HG02885 (cell line): ENCODE measurements at regions not wholly inside any gene's neighbourhood (a gene's known extent, or its start where the extent isn't known, plus 50 kb on each side); places are given as distances from the start of the nearest gene placed in this dataset.
A peak's percentile ranks its signal among the peaks of the same experiment; 100 is the strongest.

Experiments
- ATAC-seq: cut with Tn5 transposase; IDR thresholded peaks from one replicate; pipeline ENCODE4 v1.9.1; 2021; ENCODE audit warnings: mild to moderate bottlenecking; ENCODE audit not compliant: unreplicated experiment, poor library complexity

DNA sequence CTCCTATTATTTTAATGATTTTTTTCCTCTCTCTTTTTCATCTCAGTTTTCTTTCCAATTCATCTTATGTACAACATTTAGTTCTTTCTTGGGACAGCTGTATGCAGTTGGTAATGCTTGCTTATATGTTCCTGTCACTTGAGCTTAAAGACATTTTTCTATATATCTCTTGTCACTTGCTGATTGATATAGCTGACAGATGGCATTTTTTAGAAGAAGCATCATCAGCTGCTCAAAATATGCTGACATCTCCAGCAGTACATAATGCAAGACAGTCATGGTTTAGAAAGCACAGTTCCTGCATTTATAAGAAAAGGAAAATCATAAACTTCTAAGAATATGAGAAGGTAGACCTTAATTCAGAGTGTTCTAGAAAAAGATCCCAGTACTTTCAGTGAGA lies 56.5 kb downstream of the DCAF8L1 start:
- no peak for ATAC-seq

- no peak for ATAC-seq
Observed at GRCh38 chrX:27924261-27924660, 57.0 kb downstream of the DCAF8L1 start.

DNA sequence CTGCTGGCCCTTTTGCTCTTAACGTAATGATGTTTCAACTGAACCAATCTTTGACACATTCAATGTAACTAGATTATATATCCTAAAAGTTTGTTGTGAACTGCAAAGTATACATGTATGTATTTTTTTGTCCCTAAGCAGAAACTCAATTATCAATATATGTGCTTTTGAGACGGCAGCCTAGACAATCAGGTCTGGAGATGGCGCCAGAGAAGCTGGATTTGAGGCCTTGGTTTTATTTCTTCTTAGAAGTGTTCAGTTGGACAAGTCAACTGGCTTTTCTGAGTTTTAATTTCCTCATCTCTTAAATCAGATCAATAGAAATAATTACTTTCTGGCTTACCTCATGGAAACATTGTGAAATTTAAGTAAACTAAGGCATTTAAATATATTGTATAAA lies 62.5 kb downstream of the DCAF8L1 start:
- no peak for ATAC-seq

GRCh38 chrX:27917713-27918500 lies 63.3 kb downstream of the DCAF8L1 start:
- ATAC-seq: no peak

GRCh38 chrX:27915617-27916016 lies 65.6 kb downstream of the DCAF8L1 start:
- ATAC-seq: peak; percentile 84

DNA sequence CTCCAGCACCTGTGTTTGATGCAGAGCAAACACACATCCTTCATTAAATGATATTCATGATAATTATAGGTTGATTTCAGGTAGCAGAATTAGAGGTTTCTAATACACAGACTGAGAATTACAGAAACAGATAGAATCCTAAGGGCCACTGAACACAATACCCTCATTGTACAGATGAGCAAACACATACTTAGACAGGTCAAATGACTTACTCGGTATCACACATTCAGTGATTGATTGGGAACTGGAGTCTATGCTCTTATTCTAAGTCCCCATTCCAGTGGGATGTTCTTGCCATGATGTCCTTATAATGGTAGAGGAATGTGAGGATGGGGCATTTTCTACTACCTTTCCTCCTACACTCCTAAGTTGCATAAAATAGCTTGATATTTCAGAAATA lies 70.8 kb downstream of the DCAF8L1 start:
- ATAC-seq: no peak

DNA sequence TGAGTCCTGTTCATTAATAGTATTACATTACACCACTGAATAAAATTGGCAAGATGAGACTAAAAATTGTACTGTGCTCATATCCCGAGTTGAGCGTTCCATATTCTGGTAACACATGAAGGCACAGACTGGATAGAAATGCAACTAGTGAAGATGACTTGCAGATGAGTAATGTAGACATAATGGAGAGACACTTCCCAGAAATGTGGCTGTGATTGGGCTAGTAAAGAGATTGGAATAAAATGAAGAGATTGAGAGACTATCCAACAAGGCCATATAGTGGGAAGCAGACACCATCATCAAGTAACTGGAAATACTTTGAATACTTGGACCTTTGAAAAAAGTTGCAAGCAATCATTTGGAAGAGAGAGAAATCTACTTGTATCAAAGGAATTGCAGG lies 77.3 kb downstream of the DCAF8L1 start:
- ATAC-seq: no peak

- ATAC-seq: no peak
Observed at GRCh38 chrX:27893871-27894270, 86.1 kb downstream of the MAGEB10 start.

- ATAC-seq: no peak
Observed at GRCh38 chrX:27893211-27893610, 85.4 kb downstream of the MAGEB10 start.

DNA sequence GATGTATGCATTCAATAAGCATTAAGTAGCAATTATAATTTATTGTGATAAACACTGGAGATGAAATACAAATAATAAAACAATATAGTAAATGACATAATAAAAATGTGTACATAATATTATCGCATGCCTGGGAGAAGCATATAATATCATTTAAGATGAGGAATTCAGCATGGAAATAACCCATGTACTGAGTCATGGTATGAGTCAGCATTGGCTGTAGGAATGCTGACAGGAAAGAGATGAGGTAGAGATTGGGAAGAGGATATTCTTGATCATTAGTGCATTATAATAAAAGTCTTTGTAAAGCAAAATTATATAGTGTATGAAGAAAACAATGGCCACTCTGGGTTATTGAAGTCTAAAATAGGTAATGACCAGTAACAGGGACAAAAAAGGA lies 82.8 kb downstream of the MAGEB10 start:
- ATAC-seq: no peak

GRCh38 chrX:27889878-27890277 lies 82.1 kb downstream of the MAGEB10 start:
- no peak for ATAC-seq

DNA sequence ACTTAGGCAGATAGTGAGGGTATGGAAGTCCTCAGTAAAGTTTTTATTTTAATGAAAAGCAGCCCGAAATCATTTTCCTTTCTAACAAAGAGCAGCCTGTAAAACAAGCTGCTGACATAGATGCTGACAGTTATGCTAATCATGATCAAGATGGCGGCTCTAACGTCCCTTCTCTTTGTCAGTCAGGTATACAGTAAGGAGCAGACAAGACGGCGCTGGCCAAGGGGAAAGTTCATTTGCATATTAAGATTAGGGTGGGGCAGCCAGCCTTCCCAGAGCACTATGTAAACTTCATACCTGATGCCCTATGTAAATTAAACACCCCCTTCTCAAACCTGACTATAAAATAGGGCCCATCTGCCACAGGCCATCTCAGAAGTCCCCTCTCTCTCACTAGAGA lies 76.9 kb downstream of the MAGEB10 start:
- ATAC-seq: peak; percentile 36

GRCh38 chrX:27883468-27884092 lies 75.8 kb downstream of the MAGEB10 start:
- ATAC-seq: peak; percentile 50

DNA sequence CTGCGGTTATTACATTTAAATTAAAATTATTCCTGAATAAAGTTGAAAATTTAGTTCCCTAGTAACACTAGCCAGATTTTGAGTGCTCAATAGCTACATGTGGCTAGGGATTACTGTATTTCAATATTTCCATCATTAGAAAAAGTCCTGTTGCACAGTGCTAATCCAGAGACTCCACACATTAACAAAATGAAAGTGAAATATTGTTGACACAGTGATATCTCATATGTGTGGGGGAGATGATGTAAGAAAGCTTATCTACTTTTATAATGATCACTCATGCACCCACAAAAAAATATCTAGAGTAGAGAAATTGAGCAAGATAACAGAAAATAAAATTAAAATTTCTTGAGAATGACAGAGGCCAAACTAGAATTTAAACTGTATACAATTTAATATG lies 74.9 kb downstream of the MAGEB10 start:
- ATAC-seq: no peak

DNA sequence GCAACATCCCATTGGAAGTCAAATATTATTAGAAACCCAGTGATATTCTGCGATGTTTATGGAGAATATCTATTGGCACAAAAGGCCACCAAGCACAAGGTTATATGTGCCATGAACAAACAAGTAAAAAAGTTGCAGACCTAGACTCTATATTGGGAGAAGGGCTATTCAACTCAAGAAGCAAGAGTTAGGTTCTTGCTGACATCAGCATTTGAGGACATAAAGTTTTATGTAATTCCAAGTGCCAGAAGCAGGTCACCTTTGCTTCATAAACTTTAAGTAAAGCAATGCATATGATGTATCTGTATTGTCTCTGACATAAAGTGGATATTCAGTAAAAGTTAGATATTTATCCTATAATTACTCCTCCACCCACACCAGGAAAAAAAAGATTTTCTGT lies 71.1 kb downstream of the MAGEB10 start:
- no peak for ATAC-seq
